LHCN-M2 (cell line): ENCODE measurements at regions not wholly inside any gene's neighbourhood (a gene's known extent, or its start where the extent isn't known, plus 50 kb on each side); places are given as distances from the start of the nearest gene placed in this dataset.
A peak's percentile ranks its signal among the peaks of the same experiment; 100 is the strongest.

ENCODE experiments used
- DNase-seq: peaks from one replicate; pipeline ENCODE4 v3.0.0-alpha.2; 2012; ENCODE audit warnings: low read depth

DNA sequence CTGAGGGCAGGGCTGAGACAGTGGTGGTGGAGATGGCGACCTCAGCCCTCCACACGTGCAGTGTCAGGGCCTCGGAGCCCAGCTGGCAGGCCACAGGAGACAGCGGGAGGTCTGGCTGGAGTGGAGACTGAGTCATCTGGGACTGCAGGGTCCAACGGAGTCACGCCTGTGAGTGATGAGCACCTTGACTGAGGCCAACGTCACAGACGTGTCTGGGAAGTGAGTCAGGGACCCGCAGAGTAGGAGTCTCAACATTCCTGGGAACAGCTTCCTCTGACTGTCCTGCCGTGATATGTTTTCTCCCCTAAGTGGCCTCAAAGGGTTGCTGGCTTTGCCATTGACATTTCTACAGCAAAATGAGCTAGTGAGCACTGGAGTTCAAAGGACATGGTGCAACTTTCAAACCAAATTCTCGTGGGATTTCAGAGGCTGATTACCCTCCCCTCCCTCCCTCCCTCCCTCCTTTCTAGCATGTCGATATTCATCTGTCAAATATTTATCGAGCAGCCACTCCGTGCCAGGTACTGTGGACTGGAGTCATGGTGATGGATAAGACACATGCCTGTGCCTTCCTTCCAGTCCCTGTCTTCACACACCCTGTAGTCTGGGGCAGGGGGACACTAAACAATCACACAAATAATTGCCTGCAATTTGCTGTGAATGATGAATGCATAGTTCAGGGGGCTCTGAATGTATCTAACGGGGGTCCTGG, 53.3 kb upstream of the AMOTL2 start:
- peak; percentile 99 for DNase-seq

DNA sequence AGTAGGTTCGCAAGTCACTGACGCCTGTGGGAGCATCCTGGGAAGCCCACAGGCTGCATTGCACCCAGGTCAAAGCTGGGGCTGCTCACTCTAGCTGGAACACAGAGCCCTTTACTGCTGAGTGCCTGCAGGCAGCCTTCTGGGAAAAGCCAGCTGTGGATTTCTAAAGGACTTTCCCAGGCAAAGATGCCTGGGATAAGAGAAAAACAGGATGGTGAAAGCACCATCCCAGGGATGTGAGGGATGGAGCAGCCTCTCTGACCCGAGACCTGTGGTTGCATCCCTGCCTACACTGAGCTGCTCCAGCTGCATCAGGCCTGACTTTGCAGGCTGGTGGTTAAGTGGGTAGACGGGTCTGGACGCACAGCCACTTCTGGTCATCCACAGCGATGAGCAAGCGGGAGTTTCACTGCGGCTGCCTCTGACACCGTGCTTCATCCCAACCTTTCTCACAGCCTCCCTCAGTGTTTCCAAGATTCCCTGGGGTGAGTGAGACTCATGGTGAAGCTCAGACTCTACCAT, 52.5 kb upstream of the AMOTL2 start:
- DNase-seq, result peak; percentile 86

DNA sequence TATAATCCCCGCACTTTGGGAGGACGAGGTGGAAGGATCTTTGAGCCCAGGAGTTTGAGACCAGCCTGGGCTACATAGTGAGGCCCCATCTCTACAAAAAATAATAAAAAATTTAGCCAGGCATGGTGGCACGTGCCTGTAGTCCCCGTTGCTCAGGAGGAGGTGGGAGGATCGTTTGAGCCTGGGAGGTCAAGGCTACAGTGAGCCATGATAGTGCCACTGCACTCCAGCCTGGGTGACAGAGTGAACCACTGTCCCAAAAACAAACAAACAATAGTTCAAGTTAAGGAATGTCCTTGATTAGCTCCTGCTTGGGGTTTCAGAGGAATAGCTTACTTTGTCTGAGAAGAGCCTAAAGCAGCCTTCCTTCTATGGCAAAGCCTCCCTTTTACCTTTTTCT, 51.7 kb upstream of the AMOTL2 start:
- DNase-seq, result no peak
